GM19467 (cell line): ENCODE measurements at regions not wholly inside any gene's neighbourhood (a gene's known extent, or its start where the extent isn't known, plus 50 kb on each side); places are given as distances from the start of the nearest gene placed in this dataset.

Experiments
- ATAC-seq: cut with Tn5 transposase; IDR thresholded peaks from one replicate; pipeline ENCODE4 v1.9.1; 2021; ENCODE audit warnings: mild to moderate bottlenecking, moderate library complexity; ENCODE audit not compliant: unreplicated experiment

DNA sequence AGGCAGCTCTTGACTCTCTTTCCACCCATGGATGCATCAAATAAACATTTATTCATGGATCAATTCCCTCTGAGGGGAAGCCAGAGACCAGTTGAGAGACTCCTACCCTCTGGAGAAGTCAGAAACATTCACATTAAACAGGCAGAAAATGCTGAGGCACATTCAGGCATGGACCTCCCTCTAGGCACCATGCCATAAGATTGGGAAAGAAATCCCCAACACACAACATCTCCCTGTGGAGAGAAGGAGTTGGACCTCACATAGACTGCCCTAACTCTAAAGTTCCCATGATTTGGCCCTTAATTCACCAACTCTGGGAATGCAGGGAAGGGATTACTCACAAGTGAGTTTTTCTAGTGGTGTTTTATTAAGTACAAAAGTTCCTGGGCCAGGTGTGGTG is 415.3 kb upstream of the C1orf87 start:
- ATAC-seq: no peak

DNA sequence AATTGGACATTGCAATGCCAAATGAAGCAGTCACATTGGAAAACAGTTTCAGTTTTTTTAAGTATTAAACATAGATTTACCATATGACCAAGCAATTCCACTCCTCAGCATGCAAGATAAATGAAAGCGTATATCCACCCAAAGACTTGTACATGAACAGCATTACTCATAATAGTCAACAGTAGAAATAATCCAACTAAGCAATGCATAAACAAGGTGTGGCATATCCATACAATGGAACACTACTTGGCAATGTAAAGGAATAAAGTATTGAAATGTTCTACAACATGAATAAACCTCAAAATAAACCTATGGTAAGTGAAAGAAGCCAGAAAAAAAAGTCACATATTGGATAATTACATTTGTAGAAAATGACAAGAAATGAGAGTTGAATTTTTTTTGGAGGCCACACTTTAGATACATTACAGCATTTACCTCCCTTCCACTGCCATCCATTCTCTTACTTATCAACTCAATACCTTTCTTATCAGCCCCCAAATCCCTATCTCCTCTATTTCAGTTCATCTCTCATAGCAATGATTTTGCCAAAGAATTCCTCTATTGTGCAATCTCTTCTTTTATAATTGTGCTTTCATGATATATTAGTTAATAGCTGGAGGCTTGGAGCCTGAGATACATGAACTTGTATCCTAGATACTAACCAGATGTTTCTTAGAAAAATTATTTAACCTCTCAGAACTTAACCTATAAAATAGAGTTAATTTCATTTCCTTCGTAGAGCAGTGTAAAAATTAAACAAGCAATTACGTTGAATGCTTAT is 414.2 kb upstream of the C1orf87 start:
- no peak for ATAC-seq

DNA sequence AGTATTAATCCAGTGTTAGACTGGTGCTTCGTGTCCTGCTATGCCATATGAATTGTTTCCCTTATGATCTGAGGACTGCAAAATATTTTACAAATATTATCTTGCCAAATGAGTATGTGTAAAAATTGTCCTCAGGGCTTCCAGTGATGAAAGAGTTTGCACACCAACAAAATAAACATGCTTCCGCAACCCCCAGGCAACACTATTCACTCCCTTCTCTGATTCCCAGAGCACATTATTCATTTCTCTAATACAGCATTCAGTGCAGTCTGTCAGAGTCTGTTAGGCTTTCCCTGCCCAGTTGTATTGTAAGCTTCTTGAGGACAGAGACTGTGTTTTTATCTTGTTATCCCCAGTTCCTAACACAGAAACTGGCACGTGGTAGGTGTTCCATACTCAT is 409.9 kb upstream of the C1orf87 start:
- ATAC-seq: no peak

DNA sequence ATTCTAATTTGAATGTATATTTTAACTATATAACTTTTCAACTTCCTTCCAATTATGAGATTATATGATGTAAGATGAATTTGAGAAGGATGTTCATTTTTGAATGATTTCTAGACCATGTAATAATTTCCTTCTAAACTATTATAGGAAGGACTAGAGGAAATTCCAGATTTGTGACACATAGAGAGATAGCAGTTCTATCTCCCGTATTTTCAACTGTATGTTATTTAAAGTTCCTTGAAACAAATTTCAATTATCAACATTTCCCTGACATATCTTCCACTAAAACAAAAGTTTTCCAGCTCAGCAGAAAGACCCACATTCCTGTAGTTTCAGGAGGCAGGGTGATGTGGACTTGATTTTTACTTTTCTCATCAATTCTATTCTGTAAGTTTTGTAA is 396.7 kb upstream of the C1orf87 start:
- no peak for ATAC-seq

DNA sequence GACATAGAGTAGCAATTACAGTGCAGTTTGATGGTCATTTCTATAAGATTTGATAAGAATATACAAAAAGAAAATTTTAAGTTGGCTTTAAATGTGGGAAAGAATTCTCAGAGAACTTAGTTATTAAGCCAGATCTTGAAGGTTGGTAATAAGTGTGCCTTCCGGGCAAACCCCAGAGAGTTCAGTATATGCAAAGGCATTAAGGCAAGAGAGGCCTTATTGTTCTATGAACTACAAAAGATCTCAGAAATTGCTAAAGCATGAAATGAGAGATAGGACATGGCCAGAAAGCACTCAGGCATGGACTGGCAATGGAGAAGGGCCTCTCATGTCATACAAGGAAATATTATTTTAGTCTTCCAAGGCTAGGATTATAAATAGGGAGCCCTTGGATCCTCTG is 390.2 kb upstream of the C1orf87 start:
- ATAC-seq: no peak

DNA sequence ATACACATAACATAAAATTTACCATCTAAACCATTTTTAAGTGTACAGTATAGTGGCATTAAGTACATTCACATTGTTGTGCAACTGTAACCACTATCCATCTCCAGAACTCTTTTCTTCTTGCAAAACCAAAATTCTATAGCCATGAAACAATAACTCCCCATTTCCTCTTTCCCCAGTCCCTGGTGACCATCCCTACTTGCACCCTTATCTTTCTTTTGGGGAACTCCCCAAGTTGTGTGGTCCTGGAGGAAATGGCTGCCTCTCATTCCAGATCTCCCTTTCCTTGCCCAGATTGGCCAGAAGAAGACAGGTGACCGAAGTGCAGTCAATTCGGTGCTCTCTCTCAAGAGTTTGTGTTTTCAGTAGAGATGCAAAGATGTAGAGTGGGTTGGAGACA is 389.6 kb upstream of the C1orf87 start:
- no peak for ATAC-seq

DNA sequence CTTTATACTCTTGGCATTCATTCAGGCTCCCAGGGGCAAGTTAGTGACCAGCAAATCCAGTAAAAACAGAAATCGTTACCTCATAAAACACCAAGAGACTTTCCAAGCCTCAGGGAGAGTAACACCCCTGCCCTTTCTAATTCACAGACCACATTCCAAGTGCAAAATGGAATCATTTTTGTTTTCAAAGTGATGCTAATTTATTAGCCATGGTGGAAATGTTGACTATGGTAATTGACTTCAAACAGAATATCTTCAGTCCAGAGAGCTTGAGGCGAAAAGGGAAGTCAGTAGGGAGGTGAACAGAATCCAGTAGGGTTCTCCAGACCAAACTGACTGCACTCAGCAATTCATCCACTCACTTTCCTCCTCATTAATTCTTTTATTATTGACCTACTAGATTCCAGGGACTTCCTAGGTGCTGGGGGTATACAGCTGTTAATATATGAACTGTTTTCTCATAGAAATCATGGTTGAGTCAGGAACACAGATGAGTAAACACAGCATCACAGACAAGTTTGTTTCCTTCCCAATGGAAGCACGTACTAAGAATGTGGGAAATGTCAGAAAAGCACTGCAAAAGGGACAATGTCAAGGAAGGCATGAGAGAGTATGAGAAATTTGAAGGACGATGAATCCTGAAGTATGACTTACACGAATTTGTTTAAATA is 388.5 kb upstream of the C1orf87 start:
- no peak for ATAC-seq

DNA sequence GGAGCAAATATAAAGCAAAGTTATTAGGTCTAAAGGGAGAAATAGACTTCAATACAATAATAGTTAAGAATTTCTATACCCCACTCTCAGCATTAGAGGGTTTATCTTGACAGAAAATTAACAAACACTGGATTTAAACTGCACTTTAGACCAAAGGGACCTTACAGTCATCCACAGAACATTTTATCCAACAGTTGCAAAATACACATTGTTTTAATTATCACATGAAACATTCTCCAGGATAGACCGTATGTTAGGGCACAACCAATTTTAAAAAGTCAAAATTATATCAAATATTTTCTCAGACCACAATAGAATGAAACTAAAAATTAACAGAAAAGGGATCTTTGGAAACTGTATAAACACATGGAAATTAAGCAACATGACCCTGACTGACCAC is 384.5 kb upstream of the C1orf87 start:
- ATAC-seq: no peak

DNA sequence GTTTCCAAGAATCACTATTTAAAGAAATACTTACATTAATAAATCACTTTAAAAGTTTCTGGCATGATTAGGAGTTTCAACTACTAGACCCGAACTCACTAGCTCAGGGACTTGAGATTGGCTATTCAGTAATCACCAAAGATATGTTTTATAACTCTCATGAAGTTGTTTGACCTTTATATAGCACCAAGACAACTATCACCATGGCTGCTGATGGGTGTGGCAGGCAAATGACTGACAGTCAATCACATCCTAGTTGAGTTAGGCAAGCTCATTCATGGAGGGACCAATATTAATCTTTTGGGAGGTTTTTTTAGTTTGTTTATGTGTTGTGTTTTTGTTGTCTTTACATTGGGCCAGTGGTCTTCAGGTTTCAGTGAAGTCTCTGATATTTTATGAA is 376.3 kb upstream of the C1orf87 start:
- ATAC-seq: no peak

DNA sequence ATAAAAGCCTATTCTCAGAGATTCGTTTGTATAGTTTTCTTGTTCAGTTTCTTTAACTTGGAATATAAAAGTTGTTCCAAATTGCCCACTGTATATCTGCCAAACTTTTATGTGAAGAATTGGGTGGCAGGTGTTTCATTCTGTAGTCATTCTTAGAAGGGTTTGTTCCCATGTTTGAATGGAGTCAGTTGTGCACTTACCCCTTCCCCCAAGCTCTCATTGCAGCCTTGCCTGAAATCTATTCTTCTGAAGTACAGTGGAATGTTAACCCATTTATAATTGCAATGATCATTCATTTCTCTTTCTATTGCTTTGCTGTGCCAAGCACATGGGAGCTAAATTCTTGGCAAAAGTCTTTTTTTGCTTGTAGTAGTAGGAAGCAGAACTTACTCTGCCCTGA is 375.3 kb upstream of the C1orf87 start:
- no peak for ATAC-seq

DNA sequence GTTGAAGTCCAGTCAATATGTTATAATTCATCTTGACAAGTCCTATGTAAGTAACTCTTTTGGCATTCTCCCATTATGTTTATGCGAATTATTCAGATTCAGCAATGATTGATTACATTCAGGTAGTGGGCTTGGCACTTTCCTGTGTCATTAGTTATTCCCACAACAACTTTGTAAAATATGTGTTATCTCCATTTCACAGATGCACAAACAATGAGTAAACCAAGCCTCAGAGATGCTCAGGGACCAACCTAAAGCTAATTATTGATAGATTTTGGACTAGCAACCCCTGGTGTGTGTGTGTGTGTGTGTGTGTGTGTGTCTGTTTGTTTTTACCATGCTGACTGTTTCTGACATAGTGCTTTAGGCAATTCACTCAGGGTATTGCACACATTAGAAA is 371.1 kb upstream of the C1orf87 start:
- ATAC-seq: no peak

DNA sequence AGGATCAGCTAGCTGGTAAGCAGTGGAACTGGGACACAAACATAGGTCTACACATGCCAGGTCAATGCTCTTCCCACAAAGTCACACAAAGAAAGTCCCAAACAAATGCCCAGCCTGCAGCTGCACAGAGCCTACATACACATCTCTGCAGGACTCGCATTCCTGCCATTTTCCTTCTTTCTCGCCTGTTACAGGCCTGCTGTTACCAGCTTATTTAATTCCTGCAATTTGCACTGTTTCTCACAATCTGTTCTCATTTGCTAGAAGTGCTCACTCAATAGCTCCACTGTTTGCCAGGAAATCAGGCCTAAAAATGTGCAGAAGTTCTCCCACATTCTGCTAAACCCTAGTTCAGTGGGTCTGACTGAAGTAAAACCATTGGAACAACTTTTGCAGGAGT is 362.6 kb upstream of the C1orf87 start:
- no peak for ATAC-seq

DNA sequence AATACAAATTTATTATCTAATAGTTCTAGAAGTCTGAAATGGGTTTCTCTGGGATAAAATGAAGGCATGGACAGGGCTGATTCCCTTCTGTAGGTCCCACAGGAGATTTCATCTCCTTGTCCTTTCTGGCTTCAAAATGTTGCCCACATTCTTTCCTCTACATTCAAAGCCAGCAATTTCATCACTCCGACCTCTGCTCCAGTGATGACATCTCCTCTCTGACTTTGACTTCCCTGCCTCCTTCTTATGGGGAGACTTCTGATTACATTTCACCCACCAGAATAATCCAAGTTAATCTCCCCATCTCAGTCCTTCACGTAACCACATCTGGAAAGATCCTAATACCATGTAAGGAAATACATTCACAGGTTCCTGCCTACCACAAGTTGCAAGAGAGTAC is 358.0 kb upstream of the C1orf87 start:
- ATAC-seq: no peak

DNA sequence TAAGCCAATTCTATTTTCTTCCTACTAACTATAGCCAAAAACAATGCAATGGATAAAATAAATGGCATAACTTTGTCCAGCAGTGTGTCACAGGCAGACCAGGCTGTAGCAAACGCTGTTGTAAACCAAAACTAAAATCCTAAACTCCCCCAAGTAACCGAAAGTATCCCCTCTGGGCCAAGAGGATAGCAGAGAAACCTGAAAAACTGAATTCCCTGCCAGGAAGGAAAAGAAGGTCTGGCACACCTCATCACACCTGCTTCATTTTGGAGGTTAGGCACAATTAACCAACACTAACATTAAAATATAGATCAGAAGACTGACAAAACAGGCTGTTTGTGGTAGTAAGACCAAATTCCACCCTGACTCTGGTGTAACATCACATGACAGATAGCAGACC is 356.8 kb upstream of the C1orf87 start:
- no peak for ATAC-seq

DNA sequence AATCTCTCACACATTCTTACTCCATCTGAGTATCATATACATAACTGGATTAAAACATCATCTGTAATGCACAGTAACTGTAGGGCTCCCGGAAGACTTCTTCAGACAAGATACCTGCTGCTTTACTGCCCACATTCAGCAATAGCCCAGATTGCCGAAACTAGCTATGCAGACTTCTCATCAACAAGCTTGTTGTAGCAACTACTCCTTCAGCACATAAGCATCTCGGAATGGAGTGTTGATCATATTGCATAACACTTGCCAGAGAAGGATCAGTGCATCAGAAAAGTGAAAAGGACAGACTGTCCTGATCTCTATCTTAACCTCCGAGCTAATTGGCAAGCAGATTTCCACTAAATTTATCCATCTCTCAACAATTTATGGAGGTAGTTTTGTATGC is 354.6 kb upstream of the C1orf87 start:
- no peak for ATAC-seq

DNA sequence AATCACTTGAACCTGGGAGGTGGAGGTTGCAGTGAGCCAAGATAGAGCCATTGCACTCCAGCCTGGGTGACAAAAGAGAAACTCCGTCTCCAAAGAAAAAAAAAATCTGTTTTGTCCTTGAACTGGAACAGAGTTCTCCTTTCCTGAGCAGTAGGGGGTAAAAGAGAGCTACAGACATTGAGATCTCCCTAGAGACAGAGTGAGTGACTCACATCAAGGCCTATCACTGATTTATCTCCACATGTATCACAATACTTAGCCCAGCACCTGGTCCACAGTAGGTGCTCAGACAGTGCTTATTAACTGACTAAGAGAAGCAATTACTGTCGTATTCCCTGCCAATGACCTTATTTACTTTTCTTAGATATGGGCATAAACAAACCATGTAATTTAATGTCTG is 354.1 kb upstream of the C1orf87 start:
- ATAC-seq: no peak

DNA sequence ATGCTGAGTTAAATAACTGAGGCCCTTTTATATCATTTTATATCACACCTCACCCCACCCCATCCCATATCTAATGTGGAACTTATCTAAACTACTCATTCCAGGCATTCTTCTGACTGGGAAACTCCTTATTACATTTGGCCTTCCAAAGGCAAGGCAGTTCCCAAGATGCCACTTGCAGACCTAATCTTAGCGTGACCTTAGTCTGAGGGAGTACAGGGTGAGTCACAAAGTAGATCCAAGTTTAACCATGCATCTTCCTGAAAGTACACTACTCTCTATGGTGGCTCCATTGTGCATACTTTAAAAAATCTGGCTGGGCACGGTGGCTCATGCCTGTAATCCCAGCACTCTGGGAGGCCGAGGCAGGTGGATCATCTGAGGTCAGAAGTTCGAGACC is 353.6 kb upstream of the C1orf87 start:
- no peak for ATAC-seq

DNA sequence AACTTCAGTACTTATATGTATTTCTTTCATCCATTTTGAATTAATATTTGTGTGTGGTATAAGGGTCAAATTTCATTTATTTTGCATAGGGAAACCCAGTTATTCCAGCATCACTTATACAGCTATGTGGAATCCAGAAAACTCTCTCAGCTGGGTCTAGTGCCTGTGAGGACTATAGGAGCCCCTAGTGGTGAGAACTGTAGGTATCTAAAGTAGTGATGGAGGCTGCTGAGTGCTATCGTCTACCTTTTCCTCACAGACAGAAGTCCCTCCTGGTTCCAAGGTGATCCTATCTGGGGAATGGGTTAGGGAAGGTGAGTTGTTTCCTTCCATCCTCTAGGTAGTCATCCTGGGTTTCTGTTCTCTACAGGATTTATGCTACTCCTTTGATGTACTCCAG is 352.0 kb upstream of the C1orf87 start:
- no peak for ATAC-seq

DNA sequence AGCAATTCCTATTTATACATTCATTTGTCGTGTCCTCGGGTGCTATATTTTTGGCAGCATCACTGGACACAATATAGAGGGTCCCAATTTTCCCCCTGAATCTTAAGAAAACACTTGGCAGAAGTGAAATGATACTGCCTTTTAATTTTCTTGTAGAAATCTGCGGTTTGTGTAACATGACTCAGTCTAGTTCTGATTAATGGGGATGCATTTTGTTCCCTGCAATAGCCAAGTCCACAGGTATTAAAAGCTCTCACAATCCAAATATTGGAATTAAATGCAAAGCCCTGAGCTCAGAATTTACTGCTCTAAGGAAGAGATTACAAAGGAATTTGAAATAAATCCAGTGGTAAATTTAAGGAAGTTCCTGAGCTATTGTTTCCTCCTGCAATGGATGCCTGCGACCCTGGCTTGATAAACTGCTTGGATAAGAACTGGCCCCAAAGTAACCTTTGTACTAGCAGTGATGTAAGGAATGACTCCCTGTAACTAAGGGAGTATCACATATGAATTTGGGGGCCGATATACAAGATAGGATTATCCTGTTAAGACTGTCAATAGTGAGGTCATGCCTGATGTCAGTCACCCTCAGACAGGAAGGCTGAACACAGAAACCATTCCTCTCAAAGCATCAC is 349.7 kb upstream of the C1orf87 start:
- ATAC-seq: no peak

DNA sequence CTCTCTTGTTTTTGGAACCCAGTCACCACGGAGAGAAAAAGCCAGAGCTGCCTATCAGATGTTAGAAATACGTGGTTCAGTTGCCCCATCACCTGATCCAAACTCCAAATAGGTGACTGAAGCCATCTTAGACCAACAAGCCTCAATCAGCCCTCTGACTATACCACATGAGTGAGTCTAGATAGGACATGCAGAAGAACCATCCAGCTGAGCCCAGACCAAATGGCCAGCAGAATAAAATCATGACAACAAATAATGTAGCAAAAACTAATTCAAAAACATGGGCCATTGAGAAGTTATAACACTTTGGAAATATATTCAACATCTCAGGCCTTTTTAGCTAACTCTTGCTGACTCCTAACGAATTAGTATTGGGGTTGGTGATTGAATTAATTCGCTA is 348.4 kb upstream of the C1orf87 start:
- no peak for ATAC-seq

DNA sequence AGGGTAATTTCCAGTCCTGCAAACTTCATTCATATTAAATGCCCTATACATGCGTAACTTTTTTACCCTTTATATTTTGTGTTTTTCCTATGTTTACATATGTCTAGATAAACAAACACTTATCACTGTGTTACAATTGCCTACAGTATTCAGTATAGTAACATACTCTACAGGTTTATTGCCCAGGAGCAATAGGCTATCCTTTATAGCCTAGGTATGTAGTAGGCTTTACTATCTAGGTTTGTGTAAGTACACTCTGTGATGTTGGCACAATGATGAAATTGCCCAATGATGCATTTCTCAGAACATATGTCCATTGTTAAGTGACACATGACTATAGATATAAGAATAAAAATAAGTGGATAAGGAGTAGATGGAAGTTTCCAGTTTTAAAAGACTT is 345.5 kb upstream of the C1orf87 start:
- ATAC-seq: no peak

DNA sequence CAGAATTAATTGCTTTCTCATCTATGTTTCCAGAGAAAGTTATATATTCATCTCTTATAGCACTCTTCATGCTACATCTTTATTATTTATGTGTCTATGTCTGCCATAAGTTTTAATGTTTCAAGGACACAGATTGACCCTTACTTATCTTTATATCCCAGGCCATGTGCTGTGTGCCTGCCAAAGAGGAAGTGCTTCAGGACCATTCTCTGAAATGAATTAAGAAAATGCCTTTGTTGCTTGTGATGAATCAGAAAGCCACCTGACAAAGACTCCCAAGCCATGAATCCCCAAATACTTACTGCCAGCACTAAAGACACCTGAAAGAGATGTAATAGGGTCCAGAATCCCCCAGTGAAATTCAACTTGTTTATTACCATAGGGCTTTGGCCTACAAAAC is 342.1 kb upstream of the C1orf87 start:
- ATAC-seq: no peak
